ENCODE measurements at regions not wholly inside any gene's neighbourhood (a gene's known extent, or its start where the extent isn't known, plus 50 kb on each side); places are given as distances from the start of the nearest gene placed in this dataset.

- TF ChIP-seq, protein P1, sequence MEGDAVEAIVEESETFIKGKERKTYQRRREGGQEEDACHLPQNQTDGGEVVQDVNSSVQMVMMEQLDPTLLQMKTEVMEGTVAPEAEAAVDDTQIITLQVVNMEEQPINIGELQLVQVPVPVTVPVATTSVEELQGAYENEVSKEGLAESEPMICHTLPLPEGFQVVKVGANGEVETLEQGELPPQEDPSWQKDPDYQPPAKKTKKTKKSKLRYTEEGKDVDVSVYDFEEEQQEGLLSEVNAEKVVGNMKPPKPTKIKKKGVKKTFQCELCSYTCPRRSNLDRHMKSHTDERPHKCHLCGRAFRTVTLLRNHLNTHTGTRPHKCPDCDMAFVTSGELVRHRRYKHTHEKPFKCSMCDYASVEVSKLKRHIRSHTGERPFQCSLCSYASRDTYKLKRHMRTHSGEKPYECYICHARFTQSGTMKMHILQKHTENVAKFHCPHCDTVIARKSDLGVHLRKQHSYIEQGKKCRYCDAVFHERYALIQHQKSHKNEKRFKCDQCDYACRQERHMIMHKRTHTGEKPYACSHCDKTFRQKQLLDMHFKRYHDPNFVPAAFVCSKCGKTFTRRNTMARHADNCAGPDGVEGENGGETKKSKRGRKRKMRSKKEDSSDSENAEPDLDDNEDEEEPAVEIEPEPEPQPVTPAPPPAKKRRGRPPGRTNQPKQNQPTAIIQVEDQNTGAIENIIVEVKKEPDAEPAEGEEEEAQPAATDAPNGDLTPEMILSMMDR (IDR thresholded peaks at IDR 0.05) = no peak
- TF ChIP-seq EP300 (IDR thresholded peaks at IDR 0.05) = no peak
- no peak for TF ChIP-seq POLR2AphosphoS5 (IDR thresholded peaks at IDR 0.05)
Measured at GRCh38 chr6:134757911-134758361, 192.0 kb downstream of the ALDH8A1 start.

All from esophagus muscularis mucosa (tissue), 4 donors.